Immature natural killer cell (primary cell): ENCODE measurements at regions not wholly inside any gene's neighbourhood (a gene's known extent, or its start where the extent isn't known, plus 50 kb on each side); places are given as distances from the start of the nearest gene placed in this dataset.
"Not testable (repeated sequence)": the region's sequence is repeated elsewhere in the genome, so short reads cannot be mapped to it uniquely, and the experiment has no call there.

ENCODE experiments used
- DNase-seq, 3 donors: peaks; one replicate each; pipeline ENCODE4 v3.0.0; 2022; ENCODE audit warnings: mixed read lengths in 1 of 3
- H3K27ac Mint-ChIP-seq, 6 donors: one replicate each; pipeline ENCODE4 v1.8.0; 2020; ENCODE audit warnings: mixed read lengths in 6 of 6, mild to moderate bottlenecking in 5 of 6, inconsistent platforms in 4 of 6, moderate library complexity in 3 of 6
- H3K27me3 Mint-ChIP-seq, 3 donors: one replicate each; pipeline ENCODE4 v1.8.0; 2020 to 2021; ENCODE audit warnings: low read depth in 3 of 3, mild to moderate bottlenecking in 3 of 3, mixed read lengths in 3 of 3, moderate library complexity in 3 of 3, inconsistent platforms in 1 of 3
- H3K36me3 Mint-ChIP-seq, 3 donors: one replicate each; pipeline ENCODE4 v1.8.0; 2020; ENCODE audit warnings: mixed read lengths in 3 of 3, inconsistent platforms in 2 of 3, mild to moderate bottlenecking in 2 of 3
- H3K4me1 Mint-ChIP-seq, 2 donors: one replicate each; pipeline ENCODE4 v1.8.0; 2020; ENCODE audit warnings: inconsistent platforms in 2 of 2, mild to moderate bottlenecking in 2 of 2, mixed read lengths in 2 of 2, moderate library complexity in 1 of 2
- H3K4me3 Mint-ChIP-seq, 5 donors: one replicate each; pipeline ENCODE4 v1.8.0; 2020; ENCODE audit warnings: mild to moderate bottlenecking in 5 of 5, mixed read lengths in 5 of 5, inconsistent platforms in 3 of 5, moderate library complexity in 3 of 5
- H3K9me3 Mint-ChIP-seq, 6 donors: one replicate each; pipeline ENCODE4 v1.8.0; 2020; ENCODE audit warnings: mild to moderate bottlenecking in 6 of 6, mixed read lengths in 6 of 6, inconsistent platforms in 4 of 6, moderate library complexity in 3 of 6

- H3K4me3 Mint-ChIP-seq: no peak overlapping the region
- peaks cover 0 to 11% (median under 1%) of the 10 kb centered on the region in 6 donors for H3K9me3 Mint-ChIP-seq
- DNase-seq: no peak
- peaks cover 0 to 4% (median 3%) of the 10 kb centered on the region in 3 donors for H3K27me3 Mint-ChIP-seq
- no peaks in the 10 kb centered on the region for H3K36me3 Mint-ChIP-seq
- no peak overlapping the region for H3K27ac Mint-ChIP-seq
- no peaks in the 10 kb centered on the region for H3K4me1 Mint-ChIP-seq
Observed at GRCh38 chr9:119712325-119712724, 343.1 kb upstream of the BRINP1 start.

GRCh38 chr9:119709431-119709830, 340.2 kb upstream of the BRINP1 start:
- H3K9me3 Mint-ChIP-seq: peaks cover 0 to 5% (median 2%) of the 10 kb centered on the region in 6 donors
- no peaks in the 10 kb centered on the region for H3K4me1 Mint-ChIP-seq
- H3K36me3 Mint-ChIP-seq: no peaks in the 10 kb centered on the region
- H3K27me3 Mint-ChIP-seq: peaks cover 0 to 3% (median 1%) of the 10 kb centered on the region in 3 donors
- no peak overlapping the region for H3K27ac Mint-ChIP-seq
- no peak overlapping the region for H3K4me3 Mint-ChIP-seq
- no peak for DNase-seq

- no peak overlapping the region for H3K4me3 Mint-ChIP-seq
- no peak for DNase-seq
- peaks cover 0 to 5% (median 2%) of the 10 kb centered on the region in 6 donors for H3K9me3 Mint-ChIP-seq
- H3K4me1 Mint-ChIP-seq: no peaks in the 10 kb centered on the region
- H3K27me3 Mint-ChIP-seq: peaks cover 0 to 5% (median 0%) of the 10 kb centered on the region in 3 donors
- no peak overlapping the region for H3K27ac Mint-ChIP-seq
- H3K36me3 Mint-ChIP-seq: no peaks in the 10 kb centered on the region
Observed at GRCh38 chr9:119707228-119707845, 338.1 kb upstream of the BRINP1 start.

GRCh38 chr9:119701651-119702050, 332.4 kb upstream of the BRINP1 start:
- Mint-ChIP-seq H3K27ac (no peak overlapping the region), H3K4me1 (no peaks in the 10 kb centered on the region), H3K9me3 (peaks cover 0 to 7% (median under 1%) of the 10 kb centered on the region in 6 donors), H3K36me3 (no peaks in the 10 kb centered on the region), H3K27me3 (peaks cover 0 to 3% (median 2%) of the 10 kb centered on the region in 3 donors), H3K4me3 (no peak overlapping the region)
- no peak for DNase-seq

GRCh38 chr9:119698535-119698934, 329.3 kb upstream of the BRINP1 start:
- H3K9me3 Mint-ChIP-seq: peaks cover 0 to 6% (median 0%) of the 10 kb centered on the region in 6 donors
- no peak overlapping the region for H3K27ac Mint-ChIP-seq
- H3K4me1 Mint-ChIP-seq: no peaks in the 10 kb centered on the region
- DNase-seq: no peak
- H3K36me3 Mint-ChIP-seq: no peaks in the 10 kb centered on the region
- no peak overlapping the region for H3K4me3 Mint-ChIP-seq
- peaks cover 1 to 2% (median 2%) of the 10 kb centered on the region in 3 donors for H3K27me3 Mint-ChIP-seq

DNA sequence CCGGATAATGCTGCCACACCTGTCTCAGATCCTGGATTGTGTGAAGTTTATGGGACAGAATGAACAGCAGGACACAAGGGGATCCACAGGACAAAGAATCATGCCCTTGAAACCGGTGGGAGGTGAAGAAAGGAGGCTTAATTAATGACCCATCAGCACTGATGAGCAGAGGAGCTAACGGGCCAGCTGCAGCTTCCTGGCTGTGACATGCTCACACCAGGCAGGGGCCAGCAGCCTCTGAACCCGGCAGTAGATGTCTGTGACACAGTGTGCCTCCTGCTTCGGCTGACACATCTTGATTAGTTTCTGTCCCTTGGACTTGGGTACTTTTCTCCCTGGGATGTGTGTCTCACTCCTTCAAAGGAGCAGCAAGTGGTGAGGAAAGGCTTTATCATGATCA, 328.8 kb upstream of the BRINP1 start:
- no peaks in the 10 kb centered on the region for H3K36me3 Mint-ChIP-seq
- H3K4me3 Mint-ChIP-seq: no peak overlapping the region
- H3K27me3 Mint-ChIP-seq: peaks cover 1 to 2% (median 2%) of the 10 kb centered on the region in 3 donors
- no peak overlapping the region for H3K27ac Mint-ChIP-seq
- H3K4me1 Mint-ChIP-seq: no peaks in the 10 kb centered on the region
- no peak for DNase-seq
- peaks cover 0 to 6% (median 0%) of the 10 kb centered on the region in 6 donors for H3K9me3 Mint-ChIP-seq

GRCh38 chr9:119689879-119690278, 320.6 kb upstream of the BRINP1 start:
- Mint-ChIP-seq H3K4me3 (no peak overlapping the region), H3K4me1 (no peaks in the 10 kb centered on the region), H3K36me3 (no peaks in the 10 kb centered on the region), H3K9me3 (peaks cover 0 to 5% (median 2%) of the 10 kb centered on the region in 6 donors), H3K27ac (no peak overlapping the region), H3K27me3 (peaks cover 0 to 5% (median 2%) of the 10 kb centered on the region in 3 donors)
- DNase-seq: no peak

GRCh38 chr9:119688547-119688946, 319.3 kb upstream of the BRINP1 start:
- no peak overlapping the region for H3K27ac Mint-ChIP-seq
- DNase-seq: no peak
- peaks cover 0 to 5% (median 2%) of the 10 kb centered on the region in 3 donors for H3K27me3 Mint-ChIP-seq
- H3K9me3 Mint-ChIP-seq: peaks cover 0 to 5% (median 2%) of the 10 kb centered on the region in 6 donors
- H3K36me3 Mint-ChIP-seq: no peaks in the 10 kb centered on the region
- no peaks in the 10 kb centered on the region for H3K4me1 Mint-ChIP-seq
- H3K4me3 Mint-ChIP-seq: no peak overlapping the region

DNA sequence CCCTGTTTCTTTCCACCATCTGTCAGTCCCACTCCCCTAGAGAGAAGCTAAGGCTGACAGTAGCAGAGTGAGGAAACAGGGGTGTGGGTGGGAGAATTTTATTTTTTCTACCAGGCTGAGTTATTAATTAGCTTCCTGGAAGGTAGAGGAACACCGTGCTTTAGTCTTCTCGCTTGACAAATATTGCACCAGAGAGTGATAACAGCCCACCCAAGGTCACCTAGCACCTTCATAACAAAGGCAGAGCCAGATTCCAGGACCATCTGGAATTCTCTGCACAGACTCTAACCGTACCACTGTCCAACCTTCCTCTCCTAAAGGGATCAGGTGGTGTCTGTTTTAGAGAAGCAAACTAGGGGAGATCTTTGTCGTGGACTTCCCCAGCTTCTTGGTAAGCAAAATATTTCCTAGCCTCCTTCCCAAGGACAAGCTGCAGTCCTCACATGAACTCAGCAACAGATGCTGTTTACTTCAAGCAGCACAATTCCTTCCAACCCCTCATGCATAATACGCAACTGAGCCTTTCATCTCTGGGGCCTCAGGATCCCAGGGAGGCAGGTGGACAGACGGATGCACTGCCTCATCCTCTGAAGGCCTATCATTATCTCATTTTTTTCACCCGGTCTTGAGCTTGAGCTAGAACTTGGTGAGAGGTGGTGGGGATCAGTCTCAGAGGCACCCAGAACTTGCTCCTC, 308.7 kb upstream of the BRINP1 start:
- DNase-seq: no peak
- Mint-ChIP-seq H3K27me3 (peaks cover 0 to 2% (median 0%) of the 10 kb centered on the region in 3 donors), H3K9me3 (peaks cover 0 to 6% (median 0%) of the 10 kb centered on the region in 6 donors), H3K4me3 (no peak overlapping the region), H3K27ac (no peak overlapping the region), H3K36me3 (no peaks in the 10 kb centered on the region), H3K4me1 (no peaks in the 10 kb centered on the region)

DNA sequence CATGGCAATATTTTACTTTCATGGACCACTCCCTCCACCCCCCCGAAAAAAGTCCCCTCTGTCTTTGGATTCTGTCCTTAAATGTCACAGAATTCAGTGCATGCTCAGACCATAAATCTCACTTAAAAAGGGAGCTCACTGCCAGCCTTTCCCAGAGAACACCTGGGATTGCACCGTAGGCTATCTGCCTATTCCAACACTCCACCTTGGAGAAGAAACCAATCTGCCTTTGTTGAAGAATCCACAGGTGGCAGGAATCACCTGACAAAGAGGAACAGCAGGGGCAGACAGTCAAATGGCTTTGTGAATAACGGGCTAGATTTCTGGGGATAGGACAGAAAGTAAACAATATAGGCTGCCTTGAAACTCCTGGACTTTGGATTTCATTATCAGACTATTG, 306.7 kb upstream of the BRINP1 start:
- no peak for DNase-seq
- Mint-ChIP-seq H3K9me3 (peaks cover 0 to 6% (median 0%) of the 10 kb centered on the region in 6 donors), H3K27me3 (peaks cover 0 to 2% (median 0%) of the 10 kb centered on the region in 3 donors), H3K27ac (no peak overlapping the region), H3K4me1 (no peaks in the 10 kb centered on the region), H3K36me3 (no peaks in the 10 kb centered on the region), H3K4me3 (no peak overlapping the region)

DNA sequence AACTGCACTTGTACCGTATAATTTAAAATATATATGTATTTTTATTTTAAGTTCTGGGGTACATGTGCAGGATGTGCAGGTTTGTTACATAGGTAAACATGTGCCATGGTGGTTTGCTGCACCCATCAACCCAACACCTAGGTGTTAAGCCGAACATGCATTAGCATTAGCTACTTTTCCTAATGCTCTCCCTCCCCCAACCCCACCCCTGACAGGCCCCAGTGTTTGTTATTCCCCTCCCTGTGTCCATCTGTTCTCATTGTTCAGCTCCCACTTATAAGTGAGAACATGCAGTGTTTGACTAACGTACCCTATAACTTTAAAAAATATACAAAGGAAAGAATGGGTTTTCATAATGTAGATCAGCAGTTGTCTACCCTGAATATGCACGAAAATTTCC, 303.5 kb upstream of the BRINP1 start:
- H3K4me3 Mint-ChIP-seq, H3K9me3 Mint-ChIP-seq, DNase-seq, H3K27me3 Mint-ChIP-seq, H3K36me3 Mint-ChIP-seq, H3K4me1 Mint-ChIP-seq, H3K27ac Mint-ChIP-seq: not testable (repeated sequence)

GRCh38 chr9:119667916-119668315, 298.7 kb upstream of the BRINP1 start:
- peaks cover 0 to 6% (median 1%) of the 10 kb centered on the region in 6 donors for H3K9me3 Mint-ChIP-seq
- no peak for DNase-seq
- no peaks in the 10 kb centered on the region for H3K36me3 Mint-ChIP-seq
- no peak overlapping the region for H3K4me3 Mint-ChIP-seq
- peaks cover 0 to 2% (median 0%) of the 10 kb centered on the region in 3 donors for H3K27me3 Mint-ChIP-seq
- H3K4me1 Mint-ChIP-seq: no peaks in the 10 kb centered on the region
- H3K27ac Mint-ChIP-seq: no peak overlapping the region

DNA sequence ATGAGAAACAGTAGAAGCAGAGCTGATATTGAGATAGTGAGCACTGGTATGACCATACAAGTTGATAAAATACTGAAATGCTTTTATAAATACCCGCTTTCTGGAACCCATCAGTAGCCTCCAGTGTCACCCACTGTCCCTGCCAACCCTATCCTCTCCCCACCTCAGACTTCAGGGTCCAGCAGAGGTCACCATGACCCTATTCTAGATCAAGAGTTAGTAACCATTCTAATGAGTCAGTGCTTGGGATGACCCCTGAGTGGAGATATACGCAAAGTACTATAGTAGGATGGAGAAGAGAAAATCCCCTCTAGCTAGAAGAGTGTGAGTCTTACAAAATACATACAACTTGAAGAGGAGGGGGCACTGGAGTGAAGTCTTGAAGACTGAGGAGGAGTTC, 297.9 kb upstream of the BRINP1 start:
- H3K36me3 Mint-ChIP-seq: no peaks in the 10 kb centered on the region
- H3K4me3 Mint-ChIP-seq: no peak overlapping the region
- no peak for DNase-seq
- H3K9me3 Mint-ChIP-seq: peaks cover 0 to 8% (median 1%) of the 10 kb centered on the region in 6 donors
- no peaks in the 10 kb centered on the region for H3K4me1 Mint-ChIP-seq
- H3K27me3 Mint-ChIP-seq: peaks cover 0 to 2% (median 0%) of the 10 kb centered on the region in 3 donors
- no peak overlapping the region for H3K27ac Mint-ChIP-seq

- Mint-ChIP-seq H3K9me3 (peaks cover 0 to 6% (median 1%) of the 10 kb centered on the region in 6 donors), H3K36me3 (no peaks in the 10 kb centered on the region), H3K27ac (no peak overlapping the region), H3K27me3 (peaks cover 0 to 2% (median 0%) of the 10 kb centered on the region in 3 donors), H3K4me1 (no peaks in the 10 kb centered on the region), H3K4me3 (no peak overlapping the region)
- no peak for DNase-seq
Observed at GRCh38 chr9:119662329-119662728, 293.1 kb upstream of the BRINP1 start.
